ENCODE measurements at regions not wholly inside any gene's neighbourhood (a gene's known extent, or its start where the extent isn't known, plus 50 kb on each side); places are given as distances from the start of the nearest gene placed in this dataset.

- no peak overlapping the region for H3K9ac ChIP-seq (ENCODE audit: low read length in 3 of 3)
- no peak for TF ChIP-seq CTCF (IDR thresholded peaks at IDR 0.05; ENCODE audit: borderline replicate concordance, extremely low read depth, insufficient read depth)
- no peak for DNase-seq
- no peaks in the 10 kb centered on the region for H3K27me3 ChIP-seq (ENCODE audit: control insufficient read depth, insufficient read depth, low read length)
- H3K4me1 ChIP-seq (ENCODE audit: control insufficient read depth in 2 of 3, insufficient read depth in 2 of 3, low read depth in 1 of 3, low read length in 3 of 3), result no peaks in the 10 kb centered on the region
- intact Hi-C loops (cut with DNase I), result no loop called here
- no peak for FAIRE-seq
- H3K27ac ChIP-seq (ENCODE audit: low read depth in 2 of 2, low read length in 2 of 2), result no peak overlapping the region
- no peaks in the 10 kb centered on the region for H3K36me3 ChIP-seq (ENCODE audit: control insufficient read depth in 2 of 3, insufficient read depth in 3 of 3, low read length in 3 of 3)
- no peak overlapping the region for H3K4me3 ChIP-seq (ENCODE audit: low read length in 3 of 3)
- no peaks in the 10 kb centered on the region for H3K9me3 ChIP-seq (ENCODE audit: control insufficient read depth in 2 of 3, insufficient read depth in 1 of 3, low read length in 3 of 3)
Observed at GRCh38 chr3:117751651-117752050, 1042.1 kb downstream of the TUSC7 start.

- Histone ChIP-seq H3K9me3 (ENCODE audit: control insufficient read depth in 2 of 3, insufficient read depth in 1 of 3, low read length in 3 of 3) (no peaks in the 10 kb centered on the region), H3K36me3 (ENCODE audit: control insufficient read depth in 2 of 3, insufficient read depth in 3 of 3, low read length in 3 of 3) (no peaks in the 10 kb centered on the region), H3K9ac (ENCODE audit: low read length in 3 of 3) (no peak overlapping the region), H3K4me1 (ENCODE audit: control insufficient read depth in 2 of 3, insufficient read depth in 2 of 3, low read depth in 1 of 3, low read length in 3 of 3) (no peaks in the 10 kb centered on the region), H3K4me3 (ENCODE audit: low read length in 3 of 3) (no peak overlapping the region), H3K27me3 (ENCODE audit: control insufficient read depth, insufficient read depth, low read length) (no peaks in the 10 kb centered on the region), H3K27ac (ENCODE audit: low read depth in 2 of 2, low read length in 2 of 2) (no peak overlapping the region)
- DNase-seq (peak in 3 of 5 donors; percentile 9 to 81 (median 65)), FAIRE-seq (no peak)
- intact Hi-C loops (cut with DNase I), result no loop called here
- TF ChIP-seq CTCF (IDR thresholded peaks at IDR 0.05; ENCODE audit: borderline replicate concordance, extremely low read depth, insufficient read depth), result no peak
Observed at GRCh38 chr3:117752984-117753717, 1043.6 kb downstream of the TUSC7 start.

- no peak for TF ChIP-seq CTCF (IDR thresholded peaks at IDR 0.05; ENCODE audit: borderline replicate concordance, extremely low read depth, insufficient read depth)
- intact Hi-C loops (cut with DNase I), result no loop called here
- no peaks in the 10 kb centered on the region for H3K27me3 ChIP-seq (ENCODE audit: control insufficient read depth, insufficient read depth, low read length)
- DNase-seq (no peak), FAIRE-seq (no peak)
- H3K9ac ChIP-seq (ENCODE audit: low read length in 3 of 3), result no peak overlapping the region
- no peaks in the 10 kb centered on the region for H3K9me3 ChIP-seq (ENCODE audit: control insufficient read depth in 2 of 3, insufficient read depth in 1 of 3, low read length in 3 of 3)
- no peak overlapping the region for H3K27ac ChIP-seq (ENCODE audit: low read depth in 2 of 2, low read length in 2 of 2)
- H3K4me1 ChIP-seq (ENCODE audit: control insufficient read depth in 2 of 3, insufficient read depth in 2 of 3, low read depth in 1 of 3, low read length in 3 of 3), result no peaks in the 10 kb centered on the region
- H3K36me3 ChIP-seq (ENCODE audit: control insufficient read depth in 2 of 3, insufficient read depth in 3 of 3, low read length in 3 of 3), result no peaks in the 10 kb centered on the region
- no peak overlapping the region for H3K4me3 ChIP-seq (ENCODE audit: low read length in 3 of 3)
Observed at GRCh38 chr3:117754058-117754457, 1044.5 kb downstream of the TUSC7 start.

- intact Hi-C loops (cut with DNase I), result no loop called here
- TF ChIP-seq CTCF (IDR thresholded peaks at IDR 0.05; ENCODE audit: borderline replicate concordance, extremely low read depth, insufficient read depth), result no peak
- H3K9ac ChIP-seq (ENCODE audit: low read length in 3 of 3), result no peak overlapping the region
Observed at GRCh38 chr3:117754841-117755240, 1045.3 kb downstream of the TUSC7 start.

More at GRCh38 chr3:117754841-117755240, 1045.3 kb downstream of the TUSC7 start:
- DNase-seq (no peak), FAIRE-seq (no peak)
- Histone ChIP-seq H3K4me1 (ENCODE audit: control insufficient read depth in 2 of 3, insufficient read depth in 2 of 3, low read depth in 1 of 3, low read length in 3 of 3) (no peaks in the 10 kb centered on the region), H3K4me3 (ENCODE audit: low read length in 3 of 3) (no peak overlapping the region), H3K9me3 (ENCODE audit: control insufficient read depth in 2 of 3, insufficient read depth in 1 of 3, low read length in 3 of 3) (no peaks in the 10 kb centered on the region), H3K36me3 (ENCODE audit: control insufficient read depth in 2 of 3, insufficient read depth in 3 of 3, low read length in 3 of 3) (no peaks in the 10 kb centered on the region), H3K27me3 (ENCODE audit: control insufficient read depth, insufficient read depth, low read length) (no peaks in the 10 kb centered on the region), H3K27ac (ENCODE audit: low read depth in 2 of 2, low read length in 2 of 2) (no peak overlapping the region)

Measured in kidney (tissue), 13 donors.